Astrocyte (in vitro differentiated cells and primary cell): ENCODE measurements at regions not wholly inside any gene's neighbourhood (a gene's known extent, or its start where the extent isn't known, plus 50 kb on each side); places are given as distances from the start of the nearest gene placed in this dataset.

Experiments used
- CTCF ChIP-seq: IDR thresholded peaks from 2 replicates; pipeline ENCODE4 v1.5.1; 2011; ENCODE audit warnings: low read depth, mild to moderate bottlenecking, inconsistent platforms, low read length, moderate library complexity; ENCODE audit not compliant: insufficient read depth
- EZH2 ChIP-seq: IDR thresholded peaks from 2 replicates; pipeline ENCODE4 v1.6.1; 2012; ENCODE audit warnings: mild to moderate bottlenecking, low read length, inconsistent platforms; ENCODE audit not compliant: insufficient read depth

GRCh38 chr18:73681398-73681797 lies 466.2 kb downstream of the FBXO15 start:
- TF ChIP-seq EZH2 (no peak), CTCF (no peak)
